Mammary epithelial cell (primary cell): ENCODE measurements at regions not wholly inside any gene's neighbourhood (a gene's known extent, or its start where the extent isn't known, plus 50 kb on each side); places are given as distances from the start of the nearest gene placed in this dataset.

Experiments used
- CTCF ChIP-seq, 2 donors: IDR thresholded peaks in 1 of 2; conservative IDR thresholded peaks in 1 of 2; 2 replicates each; pipeline ENCODE4 v1.5.1; 2011 to 2012; ENCODE audit warnings: inconsistent platforms in 2 of 2, low read length in 2 of 2, mild to moderate bottlenecking in 2 of 2, control low read depth in 1 of 2, low read depth in 1 of 2; ENCODE audit not compliant: insufficient read depth in 1 of 2; ENCODE audit errors: extremely low read depth in 1 of 2
- EZH2 ChIP-seq: IDR thresholded peaks from 2 replicates; pipeline ENCODE4 v1.6.1; 2012; ENCODE audit warnings: low read length, inconsistent platforms, borderline replicate concordance

- TF ChIP-seq CTCF (conservative IDR thresholded peaks at IDR 0.05 in 1 of 2, IDR thresholded peaks at IDR 0.05 in 1 of 2; ENCODE audit: extremely low read depth in 1 of 2, insufficient read depth in 1 of 2, low read depth in 1 of 2, low read length in 2 of 2) (no peak), EZH2 (no peak)
These were observed 91.9 kb downstream of the QPCT start for GRCh38 chr2:37436323-37436722.
